Right lobe of liver (tissue), 4 donors: ENCODE measurements at regions not wholly inside any gene's neighbourhood (a gene's known extent, or its start where the extent isn't known, plus 50 kb on each side); places are given as distances from the start of the nearest gene placed in this dataset.

Experiments
- CTCF ChIP-seq, 4 donors: fragments of 200-600 bp in 3 of 4; fragments of 450-650 bp in 1 of 4; IDR thresholded peaks; one replicate each; pipeline versions ENCODE4 v1.5.1 to v1.8.0; 2016 to 2022; ENCODE audit warnings: antibody characterized with exemption in 4 of 4, mild to moderate bottlenecking in 2 of 4
- POLR2A ChIP-seq: fragments of 450-650 bp; IDR thresholded peaks from one replicate; pipeline ENCODE4 v1.6.1; 2017; ENCODE audit warnings: antibody characterized with exemption, mild to moderate bottlenecking
- donor health status: DM: no; HTN: no; CAD: no.
- donor health status: DM: no; HTN: no; CAD: no.
- donor health status: DM: no; HTN: yes; CAD: no.

- TF ChIP-seq POLR2A = no peak
- TF ChIP-seq CTCF (IDR thresholded peaks at IDR 0.05) = no peak
Measured at GRCh38 chr18:6668836-6669235, 60.7 kb upstream of the ARHGAP28 start.
